ENCODE measurements at regions not wholly inside any gene's neighbourhood (a gene's known extent, or its start where the extent isn't known, plus 50 kb on each side); places are given as distances from the start of the nearest gene placed in this dataset.

DNA sequence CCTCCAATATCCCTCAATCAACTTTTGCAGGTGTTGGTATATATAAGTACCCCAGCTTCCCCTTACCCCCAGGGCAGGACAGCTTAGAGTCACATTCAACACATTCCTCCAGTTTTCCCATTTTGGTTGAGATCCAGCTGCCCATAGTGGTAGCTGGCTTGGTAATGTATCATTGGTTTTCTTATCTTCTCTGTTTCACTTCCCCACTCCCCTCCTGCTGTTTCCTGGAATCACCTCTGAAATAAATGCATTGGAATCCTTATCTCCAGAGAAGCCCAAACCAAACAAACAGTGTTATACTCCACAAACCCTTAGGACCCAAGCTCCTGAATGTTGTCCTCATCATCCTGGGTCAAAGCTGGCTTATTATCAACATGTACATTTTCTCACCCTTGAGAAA lies 184.8 kb downstream of the TMEM38B start:
- H3K4me3 ChIP-seq: no peak overlapping the region
- intact Hi-C loops (cut with DNase I; ENCODE audit: low total_unique reads): no loop called here
- no peaks in the 10 kb centered on the region for H3K36me3 ChIP-seq
- no peak for DNase-seq
- in situ Hi-C loops (cut with MboI; ENCODE audit: low pct_ligation_motif_present in 1 of 4, low pct_unique_long_range_greater_than_20kb in 1 of 4, low sequenced_read_pairs in 3 of 4): loop anchor here in 1 of 4 donors (25.0 kb wide), 1 partner anchor 267 kb away; no protein-coding TSS in a partner anchor
- no peaks in the 10 kb centered on the region for H3K27me3 ChIP-seq
- H3K27ac ChIP-seq: no peak overlapping the region
- no peaks in the 10 kb centered on the region for H3K9me3 ChIP-seq
- TF ChIP-seq POLR2AphosphoS5 (IDR thresholded peaks at IDR 0.05) (no peak), EP300 (IDR thresholded peaks at IDR 0.05; ENCODE audit: low read depth) (no peak), POLR2A (IDR thresholded peaks at IDR 0.05) (no peak)
- TF ChIP-seq, protein P1, sequence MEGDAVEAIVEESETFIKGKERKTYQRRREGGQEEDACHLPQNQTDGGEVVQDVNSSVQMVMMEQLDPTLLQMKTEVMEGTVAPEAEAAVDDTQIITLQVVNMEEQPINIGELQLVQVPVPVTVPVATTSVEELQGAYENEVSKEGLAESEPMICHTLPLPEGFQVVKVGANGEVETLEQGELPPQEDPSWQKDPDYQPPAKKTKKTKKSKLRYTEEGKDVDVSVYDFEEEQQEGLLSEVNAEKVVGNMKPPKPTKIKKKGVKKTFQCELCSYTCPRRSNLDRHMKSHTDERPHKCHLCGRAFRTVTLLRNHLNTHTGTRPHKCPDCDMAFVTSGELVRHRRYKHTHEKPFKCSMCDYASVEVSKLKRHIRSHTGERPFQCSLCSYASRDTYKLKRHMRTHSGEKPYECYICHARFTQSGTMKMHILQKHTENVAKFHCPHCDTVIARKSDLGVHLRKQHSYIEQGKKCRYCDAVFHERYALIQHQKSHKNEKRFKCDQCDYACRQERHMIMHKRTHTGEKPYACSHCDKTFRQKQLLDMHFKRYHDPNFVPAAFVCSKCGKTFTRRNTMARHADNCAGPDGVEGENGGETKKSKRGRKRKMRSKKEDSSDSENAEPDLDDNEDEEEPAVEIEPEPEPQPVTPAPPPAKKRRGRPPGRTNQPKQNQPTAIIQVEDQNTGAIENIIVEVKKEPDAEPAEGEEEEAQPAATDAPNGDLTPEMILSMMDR (IDR thresholded peaks at IDR 0.05): no peak
- H3K4me1 ChIP-seq: no peaks in the 10 kb centered on the region

DNA sequence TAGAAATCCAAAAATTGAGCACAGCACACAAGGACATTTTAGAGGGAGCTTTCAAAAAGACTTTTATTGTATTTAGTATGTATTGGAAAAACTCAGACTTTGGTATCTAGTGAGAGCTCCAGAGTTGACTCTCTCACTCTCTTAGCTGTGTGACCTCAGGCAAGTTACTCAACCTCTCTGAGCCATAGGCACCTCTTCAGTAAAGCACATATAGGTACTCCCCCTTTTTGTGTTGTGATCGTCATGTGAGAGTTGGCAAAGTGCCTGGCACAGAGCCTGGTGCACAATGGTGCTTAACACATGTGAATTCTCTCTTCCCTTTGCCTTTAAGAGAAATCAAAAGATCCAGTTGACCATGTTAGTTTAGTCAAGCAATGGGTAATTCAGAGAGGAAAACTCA lies 186.2 kb downstream of the TMEM38B start:
- H3K27ac ChIP-seq: no peak overlapping the region
- H3K4me1 ChIP-seq: no peaks in the 10 kb centered on the region
- H3K9me3 ChIP-seq: no peaks in the 10 kb centered on the region
- intact Hi-C loops (cut with DNase I; ENCODE audit: low total_unique reads): no loop called here
- H3K27me3 ChIP-seq: no peaks in the 10 kb centered on the region
- WGBS, 2 donors (ENCODE audit: low coverage in 1 of 2): 36 to 50% methylated on average over 1 of the region's 1 CpG
- TF ChIP-seq POLR2AphosphoS5 (IDR thresholded peaks at IDR 0.05) (no peak), EP300 (IDR thresholded peaks at IDR 0.05; ENCODE audit: low read depth) (no peak), POLR2A (IDR thresholded peaks at IDR 0.05) (no peak)
- TF ChIP-seq, protein P1 (IDR thresholded peaks at IDR 0.05): no peak
- H3K4me3 ChIP-seq: no peak overlapping the region
- no peaks in the 10 kb centered on the region for H3K36me3 ChIP-seq
- no peak for DNase-seq
- in situ Hi-C loops (cut with MboI; ENCODE audit: low pct_ligation_motif_present in 1 of 4, low pct_unique_long_range_greater_than_20kb in 1 of 4, low sequenced_read_pairs in 3 of 4): loop anchor here in 1 of 4 donors (25.0 kb wide), 1 partner anchor 268 kb away; no protein-coding TSS in a partner anchor

DNA sequence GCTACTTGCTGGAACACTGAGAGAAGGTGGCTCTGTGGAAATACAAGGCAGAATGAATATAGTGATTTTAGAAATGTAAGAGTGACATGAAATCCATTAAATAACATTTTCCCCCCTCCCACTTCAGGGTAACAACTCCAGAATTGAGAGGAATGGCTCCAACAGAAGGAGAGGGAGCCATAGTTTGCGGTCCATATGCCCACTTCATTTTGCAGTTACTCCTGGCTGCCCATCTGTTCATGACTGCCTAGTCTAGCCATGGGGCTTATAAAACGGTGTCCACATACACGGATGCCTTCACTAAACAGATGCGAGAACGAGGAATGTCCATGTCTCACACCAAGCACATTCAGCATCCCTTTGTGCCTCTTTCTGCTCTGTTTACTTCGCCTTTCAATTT lies 186.7 kb downstream of the TMEM38B start:
- intact Hi-C loops (cut with DNase I; ENCODE audit: low total_unique reads) (no loop called here), in situ Hi-C loops (cut with MboI; ENCODE audit: low pct_ligation_motif_present in 1 of 4, low pct_unique_long_range_greater_than_20kb in 1 of 4, low sequenced_read_pairs in 3 of 4) (loop anchor here in 1 of 4 donors (25.0 kb wide), 1 partner anchor 269 kb away; no protein-coding TSS in a partner anchor)
- no peaks in the 10 kb centered on the region for H3K27me3 ChIP-seq

DNA sequence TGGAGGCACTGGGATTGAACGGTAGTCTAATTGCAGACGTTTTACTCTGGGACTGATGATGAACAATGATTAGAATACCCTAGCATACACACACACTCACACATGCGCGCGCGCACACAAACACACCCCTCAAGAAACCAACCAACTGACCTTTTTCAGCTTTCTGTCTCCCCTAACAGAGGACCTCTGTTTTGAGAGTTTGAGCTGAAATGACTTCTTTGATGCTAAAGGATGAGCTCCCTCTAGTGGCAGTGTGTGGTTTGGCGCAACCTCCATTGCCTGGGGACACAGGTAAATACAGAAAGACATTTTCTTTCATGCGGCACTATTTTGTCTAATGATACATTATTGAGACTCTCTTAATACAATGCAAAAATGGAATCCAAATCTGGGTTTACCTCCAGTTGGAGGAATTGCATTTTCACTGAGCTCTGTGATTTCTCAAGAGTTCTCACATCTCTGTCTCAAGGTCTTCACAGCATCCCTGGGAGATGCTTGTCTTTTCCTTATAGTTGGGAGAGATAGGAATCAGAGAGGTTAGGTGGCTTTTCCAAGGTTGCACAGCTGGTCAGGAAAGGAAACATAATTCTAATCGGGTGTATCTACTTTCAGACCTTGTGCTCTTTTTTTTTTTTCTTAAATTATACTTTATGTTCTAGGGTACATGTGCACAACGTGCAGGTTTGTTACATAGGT lies 187.5 kb downstream of the TMEM38B start:
- Histone ChIP-seq H3K9me3 (no peaks in the 10 kb centered on the region), H3K4me3 (no peak overlapping the region), H3K27me3 (no peaks in the 10 kb centered on the region), H3K36me3 (no peaks in the 10 kb centered on the region), H3K27ac (no peak overlapping the region), H3K4me1 (no peaks in the 10 kb centered on the region)
- intact Hi-C loops (cut with DNase I; ENCODE audit: low total_unique reads) (no loop called here), in situ Hi-C loops (cut with MboI; ENCODE audit: low pct_ligation_motif_present in 1 of 4, low pct_unique_long_range_greater_than_20kb in 1 of 4, low sequenced_read_pairs in 3 of 4) (loop anchor here in 1 of 4 donors (25.0 kb wide), 1 partner anchor 270 kb away; no protein-coding TSS in a partner anchor)
- 31 to 37% methylated on average over 4 to 10 of the region's 10 CpGs for WGBS, 2 donors (ENCODE audit: low coverage in 1 of 2)
- TF ChIP-seq EP300 (IDR thresholded peaks at IDR 0.05; ENCODE audit: low read depth) (no peak), POLR2AphosphoS5 (IDR thresholded peaks at IDR 0.05) (no peak), POLR2A (IDR thresholded peaks at IDR 0.05) (no peak)
- TF ChIP-seq, protein P1 (IDR thresholded peaks at IDR 0.05): peak; percentile 55 to 86 (median 76)
- peak; percentile 61 for DNase-seq

More for the DNA sequence above, 186.7 kb downstream of the TMEM38B start:
- Histone ChIP-seq H3K27ac (no peak overlapping the region), H3K36me3 (no peaks in the 10 kb centered on the region), H3K4me1 (no peaks in the 10 kb centered on the region), H3K9me3 (no peaks in the 10 kb centered on the region), H3K4me3 (no peak overlapping the region)
- DNase-seq: no peak
- 94 to 100% methylated on average over 5 to 6 of the region's 6 CpGs for WGBS, 2 donors (ENCODE audit: low coverage in 1 of 2)
- TF ChIP-seq POLR2AphosphoS5 (IDR thresholded peaks at IDR 0.05): no peak
- TF ChIP-seq, protein P1 (IDR thresholded peaks at IDR 0.05): no peak
- TF ChIP-seq EP300 (IDR thresholded peaks at IDR 0.05; ENCODE audit: low read depth): no peak
- no peak for TF ChIP-seq POLR2A (IDR thresholded peaks at IDR 0.05)
